Inferior parietal cortex (tissue), 1 donor: ENCODE measurements at regions not wholly inside any gene's neighbourhood (a gene's known extent, or its start where the extent isn't known, plus 50 kb on each side); places are given as distances from the start of the nearest gene placed in this dataset.
"Not testable (repeated sequence)": the region's sequence is repeated elsewhere in the genome, so short reads cannot be mapped to it uniquely, and the experiment has no call there.

Experiments used
- DNase-seq: peaks from one replicate; pipeline ENCODE4 v3.0.0-alpha.2; 2016; ENCODE audit errors: extremely low spot score

GRCh38 chr3:174336784-174337183 lies 522.4 kb upstream of the NAALADL2 start:
- no peak for DNase-seq

GRCh38 chr3:174337227-174337626 lies 521.9 kb upstream of the NAALADL2 start:
- no peak for DNase-seq

- DNase-seq, result no peak
Observed at GRCh38 chr3:174340624-174341587, 518.2 kb upstream of the NAALADL2 start.

- no peak for DNase-seq
Observed at GRCh38 chr3:174342171-174342570, 517.0 kb upstream of the NAALADL2 start.

- DNase-seq, result no peak
Observed at GRCh38 chr3:174342941-174343501, 516.1 kb upstream of the NAALADL2 start.

GRCh38 chr3:174346141-174346540 lies 513.0 kb upstream of the NAALADL2 start:
- DNase-seq, result no peak

GRCh38 chr3:174346571-174346970 lies 512.6 kb upstream of the NAALADL2 start:
- DNase-seq, result no peak

- no peak for DNase-seq
Observed at GRCh38 chr3:174347474-174348138, 511.5 kb upstream of the NAALADL2 start.

- no peak for DNase-seq
Observed at GRCh38 chr3:174352227-174352626, 506.9 kb upstream of the NAALADL2 start.

- no peak for DNase-seq
Observed at GRCh38 chr3:174355505-174355904, 503.6 kb upstream of the NAALADL2 start.

- DNase-seq, result no peak
Observed at GRCh38 chr3:174356596-174356995, 502.5 kb upstream of the NAALADL2 start.

- no peak for DNase-seq
Observed at GRCh38 chr3:174358252-174358651, 500.9 kb upstream of the NAALADL2 start.

- no peak for DNase-seq
Observed at GRCh38 chr3:174362556-174362955, 496.6 kb upstream of the NAALADL2 start.

GRCh38 chr3:174363256-174363655 lies 495.9 kb upstream of the NAALADL2 start:
- no peak for DNase-seq

GRCh38 chr3:174365796-174366195 lies 493.3 kb upstream of the NAALADL2 start:
- DNase-seq, result no peak

- not testable (repeated sequence) for DNase-seq
Observed at GRCh38 chr3:174366904-174367303, 492.2 kb upstream of the NAALADL2 start.

- no peak for DNase-seq
Observed at GRCh38 chr3:174376346-174376745, 482.8 kb upstream of the NAALADL2 start.

GRCh38 chr3:174377096-174377495 lies 482.0 kb upstream of the NAALADL2 start:
- DNase-seq, result no peak

- DNase-seq, result no peak
Observed at GRCh38 chr3:174377684-174378083, 481.4 kb upstream of the NAALADL2 start.

- DNase-seq, result no peak
Observed at GRCh38 chr3:174382878-174383277, 476.3 kb upstream of the NAALADL2 start.

GRCh38 chr3:174387736-174388135 lies 471.4 kb upstream of the NAALADL2 start:
- no peak for DNase-seq

- no peak for DNase-seq
Observed at GRCh38 chr3:174397848-174398247, 461.3 kb upstream of the NAALADL2 start.

- no peak for DNase-seq
Observed at GRCh38 chr3:174398761-174399160, 460.4 kb upstream of the NAALADL2 start.
